K562 (cell line): ENCODE measurements at regions not wholly inside any gene's neighbourhood (a gene's known extent, or its start where the extent isn't known, plus 50 kb on each side); places are given as distances from the start of the nearest gene placed in this dataset.

Experiments
- ATAC-seq: fragments of 200-7000 bp; cut with Tn5 transposase; 3 replicates; pipeline ENCODE4 v1.9.1; 2020; ENCODE audit warnings: moderate library complexity
- BruUV-seq: library from RNA; stranded (reverse); fragments of 400-500 nt; replicated peaks from 2 replicates; lab custom pipeline; 2021; lab: Mats Ljungman, UMichigan
- CTCF ChIA-PET: fragments of 300-600 bp; formaldehyde crosslinking; extraction: SDS; loops from one replicate; lab custom pipeline; 2021; ENCODE audit warnings: low intra/inter-chr PET ratio; lab: Yijun Ruan, JAX
- POLR2A ChIA-PET: fragments of 300-600, 350-650 bp; sonication (Branson Sonifier 250); formaldehyde crosslinking; extraction: SDS; loops from one replicate; lab custom pipeline; 2021; ENCODE audit warnings: antibody characterized with exemption, inconsistent platforms; lab: Yijun Ruan, JAX
- DNase-seq, 4 experiments: peaks; one replicate each; pipeline versions ENCODE4 v3.0.0 to v3.0.0-alpha.2; 2011 to 2018; ENCODE audit warnings: low spot score in 3 of 4, mixed read lengths in 3 of 4; ENCODE audit errors: extremely low read depth in 1 of 4
- FAIRE-seq: peaks from 2 replicates; lab custom pipeline; 2011; peaks lifted over from hg19 to GRCh38; lab: Jason Lieb, UNC
- H2AFZ ChIP-seq: 2 replicates; pipeline ENCODE4 v1.6.0; 2011; ENCODE audit warnings: low read depth, low read length, control low read depth, inconsistent platforms
- H3K27ac ChIP-seq: fragments of 200-600 bp; 3 replicates; pipeline ENCODE4 v1.8.0; 2011; ENCODE audit warnings: low read depth, mild to moderate bottlenecking, control low read depth, inconsistent platforms, low read length, moderate library complexity, mixed read lengths; ENCODE audit errors: extremely low read depth
- H3K27me3 ChIP-seq, 2 experiments: fragments of 300-600 bp in 1 of 2; 2 replicates in 1 of 2; 3 replicates in 1 of 2; pipeline versions ENCODE4 v1.6.0 to v1.8.0; 2011; ENCODE audit warnings: inconsistent platforms in 2 of 2, low read length in 2 of 2, mild to moderate bottlenecking in 1 of 2, mixed read lengths in 1 of 2, moderate library complexity in 1 of 2; ENCODE audit not compliant: control insufficient read depth in 2 of 2, insufficient read depth in 2 of 2
- H3K36me3 ChIP-seq: fragments of 300-600 bp; 3 replicates; pipeline ENCODE4 v1.8.0; 2011; ENCODE audit warnings: mild to moderate bottlenecking, low read length, inconsistent platforms; ENCODE audit not compliant: control insufficient read depth, insufficient read depth
- H3K4me1 ChIP-seq, 2 experiments: fragments of 200-600 bp in 1 of 2; replicated peaks in 1 of 2; 2 replicates in 1 of 2; 3 replicates in 1 of 2; pipeline versions ENCODE4 v1.5.1 to v1.8.0; 2011; ENCODE audit warnings: inconsistent platforms in 2 of 2, low read length in 2 of 2, mild to moderate bottlenecking in 1 of 2, mixed read lengths in 1 of 2, moderate library complexity in 1 of 2; ENCODE audit not compliant: control insufficient read depth in 2 of 2, insufficient read depth in 2 of 2
- H3K4me2 ChIP-seq: 2 replicates; pipeline ENCODE4 v1.6.1; 2011; ENCODE audit warnings: low read length, control low read depth, inconsistent platforms, mixed read lengths; ENCODE audit not compliant: insufficient read depth
- H3K4me3 ChIP-seq: fragments of 200-600 bp; sonication (generic), shearing (Covaris generic); 2 replicates; pipeline ENCODE4 v1.5.1; 2016; ENCODE audit warnings: control low read depth, inconsistent platforms
- H3K79me2 ChIP-seq: fragments of 200-600 bp; 3 replicates; pipeline ENCODE4 v1.8.0; 2011; ENCODE audit warnings: low read length, inconsistent platforms; ENCODE audit not compliant: control insufficient read depth, insufficient read depth
- H3K9ac ChIP-seq, 2 experiments: 2 replicates each; pipeline versions ENCODE4 v1.6.0 to v1.6.1; 2011; ENCODE audit warnings: low read depth in 2 of 2, low read length in 2 of 2, control low read depth in 1 of 2, inconsistent platforms in 1 of 2, mild to moderate bottlenecking in 1 of 2, mixed read lengths in 1 of 2; ENCODE audit not compliant: insufficient read depth in 1 of 2
- H3K9me1 ChIP-seq: one replicate; pipeline ENCODE4 v1.6.0; 2011; ENCODE audit warnings: inconsistent platforms, mild to moderate bottlenecking, low read length, moderate library complexity; ENCODE audit not compliant: control insufficient read depth, insufficient read depth
- H3K9me3 ChIP-seq: replicated peaks from 2 replicates; pipeline ENCODE4 v1.5.1; 2011; ENCODE audit warnings: low read depth, low read length, inconsistent platforms; ENCODE audit not compliant: control insufficient read depth, insufficient read depth
- H4K20me1 ChIP-seq: replicated peaks from 2 replicates; pipeline ENCODE4 v1.6.1; 2011; ENCODE audit warnings: low read length, inconsistent platforms, mixed read lengths; ENCODE audit not compliant: control insufficient read depth, insufficient read depth
- BACH1 ChIP-seq: fragments of 200-800 bp; sonication (Bioruptor generic); IDR thresholded peaks from 2 replicates; pipeline ENCODE4 v1.6.1; 2016; ENCODE audit warnings: missing genetic modification characterization, missing compliant biosample characterization
- CGGBP1 ChIP-seq: fragments of 250-450 bp; sonication (Bioruptor Pico); IDR thresholded peaks from 2 replicates; pipeline ENCODE4 v1.9.0; 2021; ENCODE audit warnings: mild to moderate bottlenecking
- CREBBP ChIP-seq: IDR thresholded peaks from one replicate; pipeline ENCODE4 v1.6.1; 2012; ENCODE audit warnings: low read depth, mild to moderate bottlenecking, control low read depth, inconsistent platforms, low read length
- E2F3 ChIP-seq: fragments of 250-450 bp; sonication (Bioruptor Pico); IDR thresholded peaks from 2 replicates; pipeline ENCODE4 v1.4.0; 2020; ENCODE audit warnings: mild to moderate bottlenecking
- ETV6 ChIP-seq, 3 experiments: fragments of 150-350 bp in 1 of 3; sonication (generic) in 1 of 3; formaldehyde crosslinking in 1 of 3; IDR thresholded peaks; 2 replicates each; pipeline versions ENCODE4 v1.6.1 to v1.8.0; 2014 to 2022; ENCODE audit warnings: borderline replicate concordance in 2 of 3, low read depth in 2 of 3, antibody characterized with exemption in 1 of 3, low read length in 1 of 3, mild to moderate bottlenecking in 1 of 3, missing genetic modification reagents in 1 of 3
- EWSR1 ChIP-seq: fragments of 450-650 bp; IDR thresholded peaks from 2 replicates; pipeline ENCODE4 v1.6.1; 2018; ENCODE audit warnings: borderline replicate concordance, mild to moderate bottlenecking, low read depth, moderate library complexity; ENCODE audit not compliant: partially characterized antibody
- KDM1A ChIP-seq, 2 experiments: fragments of 450-650 bp; IDR thresholded peaks; 2 replicates each; pipeline ENCODE4 v1.6.1; 2016; ENCODE audit warnings: mild to moderate bottlenecking in 2 of 2
- MAFK ChIP-seq: IDR thresholded peaks from 2 replicates; pipeline ENCODE4 v1.6.1; 2011; ENCODE audit warnings: low read length, improper control_type of control experiment
- NFXL1 ChIP-seq: fragments of 450-650 bp; formaldehyde crosslinking; IDR thresholded peaks from 2 replicates; pipeline ENCODE4 v1.4.0; 2021; ENCODE audit warnings: mild to moderate bottlenecking
- SMARCE1 ChIP-seq: fragments of 450-650 bp; IDR thresholded peaks from 2 replicates; pipeline ENCODE4 v1.7.1; 2016; ENCODE audit warnings: mild to moderate bottlenecking
- TOE1 ChIP-seq, 2 experiments: fragments of 450-650 bp in 1 of 2; sonication (generic) in 1 of 2; formaldehyde crosslinking in 1 of 2; IDR thresholded peaks; 2 replicates each; pipeline versions ENCODE4 v1.7.1 to v1.8.0; 2016 to 2022; ENCODE audit warnings: borderline replicate concordance in 2 of 2, mild to moderate bottlenecking in 2 of 2, antibody characterized with exemption in 1 of 2, inconsistent platforms in 1 of 2, low read depth in 1 of 2, missing genetic modification reagents in 1 of 2, moderate library complexity in 1 of 2
- ZFPM2 ChIP-seq: fragments of 250-450 bp; sonication (Bioruptor Pico); IDR thresholded peaks from 2 replicates; pipeline ENCODE4 v1.5.1; 2022; ENCODE audit warnings: mild to moderate bottlenecking
- ZKSCAN3 ChIP-seq: fragments of 250-450 bp; sonication (Bioruptor Pico); IDR thresholded peaks from 2 replicates; pipeline ENCODE4 v1.4.0; 2020
- ZNF280B ChIP-seq: fragments of 250-450 bp; sonication (Bioruptor Pico); IDR thresholded peaks from 2 replicates; pipeline ENCODE4 v1.5.1; 2021; ENCODE audit warnings: mild to moderate bottlenecking
- ZNF695 ChIP-seq: fragments of 450-650 bp; formaldehyde crosslinking; IDR thresholded peaks from 2 replicates; pipeline ENCODE4 v1.4.0; 2020; ENCODE audit warnings: mild to moderate bottlenecking, moderate library complexity
- WGBS: fragments of 100-300 bp; shearing (Covaris generic); methylation state at CpG from one replicate; pipeline ENCODE4 v1.1.6; 2016; ENCODE audit warnings: low coverage, mixed read lengths; ENCODE audit not compliant: insufficient coverage; ENCODE audit errors: missing lambda C conversion rate; 5-methylcytosine and 5-hydroxymethylcytosine counted together
- in situ Hi-C: fragments of 300-500 bp; cut with MboI; formaldehyde crosslinking; loops from 4 replicates; pipeline ENCODE4 v1.15.0; 2018; ENCODE audit warnings: inconsistent platforms, mixed read lengths
- intact Hi-C: fragments of 100-400 bp; cut with micrococcal nuclease; formaldehyde crosslinking; loops from 2 replicates; pipeline ENCODE4 v1.14.2; 2022

- no peaks in the 10 kb centered on the region for H3K4me1 ChIP-seq
- H2AFZ ChIP-seq: no peak overlapping the region
- no peak for TF ChIP-seq MAFK
- no peak for TF ChIP-seq CGGBP1
- TF ChIP-seq TOE1 (IDR thresholded peaks at IDR 0.05; ENCODE audit: borderline replicate concordance): no peak
- TF ChIP-seq TOE1 (CRISPR knock-in tag; IDR thresholded peaks at IDR 0.05; ENCODE audit: borderline replicate concordance, low read depth): no peak
- H4K20me1 ChIP-seq: no peaks in the 10 kb centered on the region
- DNase-seq (no peak), ATAC-seq (no peak), FAIRE-seq (no peak)
- no TSS peak for BruUV-seq
- H3K4me2 ChIP-seq: no peak overlapping the region
- WGBS: 0% methylated on average over 2 of the region's 2 CpGs
- intact Hi-C loops (no loop called here), in situ Hi-C loops (no loop called here)
- no peak overlapping the region for H3K9ac ChIP-seq
- H3K79me2 ChIP-seq: no peaks in the 10 kb centered on the region
- ChIA-PET POLR2A (no interaction called here), CTCF (no interaction called here)
- no peaks in the 10 kb centered on the region; the same call in 1 of the 2 replicates for H3K9me3 ChIP-seq
- no peaks in the 10 kb centered on the region for H3K9me1 ChIP-seq
- H3K36me3 ChIP-seq: no peaks in the 10 kb centered on the region
- H3K4me3 ChIP-seq: no peak overlapping the region
- H3K27me3 ChIP-seq: no peaks in the 10 kb centered on the region
- no peak overlapping the region for H3K27ac ChIP-seq
Observed at GRCh38 chr1:187638733-187639434, 810.1 kb downstream of the PLA2G4A start.

GRCh38 chr1:187641015-187641414, 812.3 kb downstream of the PLA2G4A start:
- Histone ChIP-seq H3K27me3 (no peaks in the 10 kb centered on the region), H3K36me3 (no peaks in the 10 kb centered on the region), H3K79me2 (no peaks in the 10 kb centered on the region), H3K4me3 (no peak overlapping the region), H3K27ac (no peak overlapping the region), H3K9me3 (no peaks in the 10 kb centered on the region; the same call in 1 of the 2 replicates), H3K4me2 (no peak overlapping the region), H3K9me1 (no peaks in the 10 kb centered on the region), H2AFZ (no peak overlapping the region), H3K9ac (no peak overlapping the region), H4K20me1 (no peaks in the 10 kb centered on the region), H3K4me1 (no peaks in the 10 kb centered on the region)
- DNase-seq (no peak), FAIRE-seq (no peak), ATAC-seq (no peak)
- no TSS peak for BruUV-seq
- ChIA-PET POLR2A (no interaction called here), CTCF (no interaction called here)
- WGBS: 0% methylated on average over 5 of the region's 5 CpGs
- intact Hi-C loops (no loop called here), in situ Hi-C loops (no loop called here)
- TF ChIP-seq E2F3 (no peak), EWSR1 (no peak), BACH1 (no peak), KDM1A (IDR thresholded peaks at IDR 0.05) (no peak), ZNF280B (CRISPR knock-in tag) (no peak), SMARCE1 (no peak), ZFPM2 (CRISPR knock-in tag) (no peak), ETV6 (IDR thresholded peaks at IDR 0.05; ENCODE audit: borderline replicate concordance in 1 of 2, low read depth in 2 of 2, low read length in 1 of 2) (no peak), ETV6 (CRISPR knock-in tag; IDR thresholded peaks at IDR 0.05; ENCODE audit: borderline replicate concordance) (no peak), ZNF695 (no peak), CREBBP (no peak), NFXL1 (CRISPR knock-in tag) (no peak), ZKSCAN3 (CRISPR knock-in tag) (no peak)
